ENCODE measurements at regions not wholly inside any gene's neighbourhood (a gene's known extent, or its start where the extent isn't known, plus 50 kb on each side); places are given as distances from the start of the nearest gene placed in this dataset.

GRCh38 chr11:81071606-81072005 lies 1630.8 kb upstream of the TENM4 start:
- intact Hi-C loops (cut with micrococcal nuclease) = no loop called here
- Mint-ChIP-seq H3K9me3 (ENCODE audit: unreplicated experiment) (no peaks in the 10 kb centered on the region), H3K27ac (ENCODE audit: low read depth, unreplicated experiment) (no peak overlapping the region), H3K27me3 (ENCODE audit: insufficient read depth, unreplicated experiment) (no peaks in the 10 kb centered on the region), H3K4me1 (ENCODE audit: insufficient read depth, unreplicated experiment) (no peaks in the 10 kb centered on the region), H3K4me3 (ENCODE audit: unreplicated experiment) (no peak overlapping the region), H3K36me3 (ENCODE audit: insufficient read depth, unreplicated experiment) (no peaks in the 10 kb centered on the region)
- no TSS peak for BruUV-seq (replicated peaks)
- peak; percentile 1 for DNase-seq (ENCODE audit: unreplicated experiment)
- ChIA-PET POLR2A (no interaction called here), CTCF (interaction anchor here (0.7 kb wide), 1 partner anchor 11 kb away, joined by 3 read pairs; no protein-coding TSS in a partner anchor)
- no peak for TF ChIP-seq CTCF (IDR thresholded peaks at IDR 0.05; ENCODE audit: unreplicated experiment)

- no peak for TF ChIP-seq CTCF (IDR thresholded peaks at IDR 0.05; ENCODE audit: unreplicated experiment)
- ChIA-PET CTCF (no interaction called here), POLR2A (interaction anchor here (0.6 kb wide), 1 partner anchor 1061 kb away, joined by 3 read pairs; no protein-coding TSS in a partner anchor)
- Mint-ChIP-seq H3K9me3 (ENCODE audit: unreplicated experiment) (no peaks in the 10 kb centered on the region), H3K36me3 (ENCODE audit: insufficient read depth, unreplicated experiment) (no peaks in the 10 kb centered on the region), H3K27me3 (ENCODE audit: insufficient read depth, unreplicated experiment) (peaks cover 4% of the 10 kb centered on the region), H3K4me3 (ENCODE audit: unreplicated experiment) (no peak overlapping the region), H3K4me1 (ENCODE audit: insufficient read depth, unreplicated experiment) (no peaks in the 10 kb centered on the region), H3K27ac (ENCODE audit: low read depth, unreplicated experiment) (no peak overlapping the region)
- intact Hi-C loops (cut with micrococcal nuclease) = no loop called here
- no TSS peak for BruUV-seq (replicated peaks)
- DNase-seq (ENCODE audit: unreplicated experiment) = no peak
Measured at GRCh38 chr11:81070948-81071347, 1630.1 kb upstream of the TENM4 start.

DNA sequence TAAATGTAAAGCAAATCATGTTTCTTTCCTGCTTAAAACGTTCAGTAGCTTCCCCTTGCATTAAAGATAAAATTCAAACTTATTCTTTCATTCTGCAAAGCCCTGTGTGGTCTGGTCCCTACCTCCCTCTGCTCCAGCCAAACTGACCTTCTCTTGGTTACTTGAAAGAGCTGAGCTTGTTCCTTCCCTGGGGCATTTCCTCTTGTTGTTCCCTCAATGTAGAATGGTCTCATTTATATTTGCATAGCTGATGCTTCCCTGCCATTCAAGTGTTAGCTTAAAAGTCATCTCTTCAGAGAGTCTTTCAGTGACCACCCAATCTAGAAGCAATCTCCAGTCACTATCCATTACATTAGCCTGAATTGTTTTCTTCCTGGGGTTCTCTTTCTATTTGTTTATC lies 1618.5 kb upstream of the TENM4 start:
- no peaks in the 10 kb centered on the region for H3K9me3 Mint-ChIP-seq (ENCODE audit: unreplicated experiment)
- ChIA-PET CTCF (interaction anchor here (0.6 kb wide), 1 partner anchor 1434 kb away, joined by 3 read pairs; no protein-coding TSS in a partner anchor), POLR2A (no interaction called here)
- no peak for TF ChIP-seq CTCF (IDR thresholded peaks at IDR 0.05; ENCODE audit: unreplicated experiment)
- H3K36me3 Mint-ChIP-seq (ENCODE audit: insufficient read depth, unreplicated experiment) = no peaks in the 10 kb centered on the region
- no TSS peak for BruUV-seq (replicated peaks)
- intact Hi-C loops (cut with micrococcal nuclease) = no loop called here
- H3K4me1 Mint-ChIP-seq (ENCODE audit: insufficient read depth, unreplicated experiment) = no peaks in the 10 kb centered on the region
- peaks cover 27% of the 10 kb centered on the region for H3K27me3 Mint-ChIP-seq (ENCODE audit: insufficient read depth, unreplicated experiment)
- H3K27ac Mint-ChIP-seq (ENCODE audit: low read depth, unreplicated experiment) = no peak overlapping the region
- DNase-seq (ENCODE audit: unreplicated experiment) = no peak
- H3K4me3 Mint-ChIP-seq (ENCODE audit: unreplicated experiment) = no peak overlapping the region

DNA sequence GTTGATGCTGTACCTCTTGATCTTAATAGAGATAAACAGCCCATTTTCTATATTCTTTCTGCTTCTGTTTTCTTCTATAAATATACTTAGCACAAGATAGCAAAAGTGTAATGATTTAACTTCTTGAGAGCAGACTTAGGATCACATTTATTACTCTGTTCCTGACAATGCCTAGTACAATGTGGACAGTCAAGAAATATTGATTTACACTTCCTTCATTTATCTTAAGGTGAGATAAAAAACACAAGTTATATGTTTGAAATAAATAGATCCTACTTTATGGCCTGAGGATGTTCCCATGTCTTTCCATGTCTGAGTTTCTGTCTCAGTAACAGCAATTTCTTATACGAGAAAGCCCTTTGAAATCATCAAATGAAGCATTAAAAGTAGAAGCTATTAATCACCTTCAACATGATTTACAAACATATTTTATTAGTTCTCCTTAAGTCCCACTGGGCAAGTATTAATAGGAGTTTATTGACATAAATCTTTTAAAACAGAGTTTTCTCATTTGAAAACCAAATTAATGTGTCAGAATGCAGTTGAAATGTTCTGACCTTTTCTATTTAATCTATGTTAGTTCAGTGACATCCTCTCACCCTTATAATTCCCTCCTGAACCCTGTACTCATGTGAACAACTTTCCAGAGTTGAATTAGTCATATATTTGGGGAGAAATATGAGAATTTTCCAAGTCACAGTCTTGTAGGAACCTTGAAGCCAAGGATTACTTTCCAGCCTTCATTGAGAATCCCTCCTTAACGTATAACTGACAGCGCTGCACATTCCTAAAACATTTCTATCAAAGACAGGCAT lies 1611.7 kb upstream of the TENM4 start:
- CTCF ChIA-PET = no interaction called here
- POLR2A ChIA-PET = no interaction called here
- Mint-ChIP-seq H3K36me3 (ENCODE audit: insufficient read depth, unreplicated experiment) (no peaks in the 10 kb centered on the region), H3K9me3 (ENCODE audit: unreplicated experiment) (no peaks in the 10 kb centered on the region), H3K4me3 (ENCODE audit: unreplicated experiment) (no peak overlapping the region), H3K4me1 (ENCODE audit: insufficient read depth, unreplicated experiment) (no peaks in the 10 kb centered on the region), H3K27ac (ENCODE audit: low read depth, unreplicated experiment) (no peak overlapping the region), H3K27me3 (ENCODE audit: insufficient read depth, unreplicated experiment) (peaks cover 5% of the 10 kb centered on the region)
- BruUV-seq (replicated peaks) = no TSS peak
- no peak for TF ChIP-seq CTCF (IDR thresholded peaks at IDR 0.05; ENCODE audit: unreplicated experiment)
- intact Hi-C loops (cut with micrococcal nuclease) = no loop called here
- no peak for DNase-seq (ENCODE audit: unreplicated experiment)

Measured in MCF 10A (cell line).